Vagina (tissue), 2 donors: ENCODE measurements at regions not wholly inside any gene's neighbourhood (a gene's known extent, or its start where the extent isn't known, plus 50 kb on each side); places are given as distances from the start of the nearest gene placed in this dataset.

Experiments used
- CTCF ChIP-seq, 3 experiments: fragments of 450-650 bp in 2 of 3; fragments of 200-600 bp in 1 of 3; sonication (generic) in 1 of 3; IDR thresholded peaks; one replicate each; pipeline ENCODE4 v1.5.1; 2017 to 2019; ENCODE audit warnings: antibody characterized with exemption in 3 of 3, mild to moderate bottlenecking in 2 of 3, moderate library complexity in 2 of 3
- POLR2A ChIP-seq, 2 donors: fragments of 450-650 bp; IDR thresholded peaks; one replicate each; pipeline ENCODE4 v1.6.1; 2017; ENCODE audit warnings: antibody characterized with exemption in 2 of 2, mild to moderate bottlenecking in 2 of 2, moderate library complexity in 2 of 2
- POLR2AphosphoS5 ChIP-seq, 2 donors: sonication (generic); formaldehyde crosslinking; IDR thresholded peaks; one replicate each; pipeline ENCODE4 v1.9.0; 2017; ENCODE audit warnings: antibody characterized with exemption in 2 of 2, mild to moderate bottlenecking in 2 of 2, low read depth in 1 of 2; ENCODE audit not compliant: insufficient read depth in 1 of 2

- TF ChIP-seq CTCF (IDR thresholded peaks at IDR 0.05) (no peak), POLR2AphosphoS5 (IDR thresholded peaks at IDR 0.05; ENCODE audit: insufficient read depth in 1 of 2, low read depth in 1 of 2) (no peak), POLR2A (IDR thresholded peaks at IDR 0.05) (no peak)
These were observed 206.4 kb upstream of the ZKSCAN2 start for GRCh38 chr16:25464058-25464457.
